ENCODE measurements at regions not wholly inside any gene's neighbourhood (a gene's known extent, or its start where the extent isn't known, plus 50 kb on each side); places are given as distances from the start of the nearest gene placed in this dataset.

GRCh38 chr17:51555153-51555552 lies 294.8 kb downstream of the UTP18 start:
- no peak for DNase-seq
- Histone ChIP-seq H3K9me3 (ENCODE audit: control insufficient read depth, low read length) (no peaks in the 10 kb centered on the region), H3K27ac (ENCODE audit: insufficient read depth, low read length, poor library complexity, severe bottlenecking) (no peak overlapping the region), H3K36me3 (ENCODE audit: control insufficient read depth, insufficient read depth, low read length) (no peaks in the 10 kb centered on the region), H3K27me3 (replicated peaks; ENCODE audit: control insufficient read depth, insufficient read depth, low read length, poor library complexity, severe bottlenecking) (no peaks in the 10 kb centered on the region), H3K4me1 (ENCODE audit: control insufficient read depth, insufficient read depth, low read length, poor library complexity, severe bottlenecking) (no peaks in the 10 kb centered on the region), H3K4me3 (ENCODE audit: insufficient read depth, low read depth, low read length, poor library complexity, severe bottlenecking) (no peak overlapping the region)

- H3K27ac ChIP-seq (ENCODE audit: insufficient read depth, low read length, poor library complexity, severe bottlenecking): no peak overlapping the region
- H3K36me3 ChIP-seq (ENCODE audit: control insufficient read depth, insufficient read depth, low read length): no peaks in the 10 kb centered on the region
- H3K4me1 ChIP-seq (ENCODE audit: control insufficient read depth, insufficient read depth, low read length, poor library complexity, severe bottlenecking): no peaks in the 10 kb centered on the region
- no peaks in the 10 kb centered on the region for H3K9me3 ChIP-seq (ENCODE audit: control insufficient read depth, low read length)
- DNase-seq: no peak
- H3K4me3 ChIP-seq (ENCODE audit: insufficient read depth, low read depth, low read length, poor library complexity, severe bottlenecking): no peak overlapping the region
- no peaks in the 10 kb centered on the region for H3K27me3 ChIP-seq (replicated peaks; ENCODE audit: control insufficient read depth, insufficient read depth, low read length, poor library complexity, severe bottlenecking)
These were observed 299.4 kb downstream of the UTP18 start for GRCh38 chr17:51559778-51560177.

GRCh38 chr17:51560398-51560797 lies 300.1 kb downstream of the UTP18 start:
- H3K9me3 ChIP-seq (ENCODE audit: control insufficient read depth, low read length): no peaks in the 10 kb centered on the region
- H3K4me3 ChIP-seq (ENCODE audit: insufficient read depth, low read depth, low read length, poor library complexity, severe bottlenecking): no peak overlapping the region
- no peak for DNase-seq
- no peak overlapping the region for H3K27ac ChIP-seq (ENCODE audit: insufficient read depth, low read length, poor library complexity, severe bottlenecking)
- H3K4me1 ChIP-seq (ENCODE audit: control insufficient read depth, insufficient read depth, low read length, poor library complexity, severe bottlenecking): no peaks in the 10 kb centered on the region
- H3K27me3 ChIP-seq (replicated peaks; ENCODE audit: control insufficient read depth, insufficient read depth, low read length, poor library complexity, severe bottlenecking): no peaks in the 10 kb centered on the region
- H3K36me3 ChIP-seq (ENCODE audit: control insufficient read depth, insufficient read depth, low read length): no peaks in the 10 kb centered on the region

GRCh38 chr17:51563961-51564360 lies 303.6 kb downstream of the UTP18 start:
- DNase-seq: no peak
- Histone ChIP-seq H3K4me3 (ENCODE audit: insufficient read depth, low read depth, low read length, poor library complexity, severe bottlenecking) (no peak overlapping the region), H3K36me3 (ENCODE audit: control insufficient read depth, insufficient read depth, low read length) (no peaks in the 10 kb centered on the region), H3K27ac (ENCODE audit: insufficient read depth, low read length, poor library complexity, severe bottlenecking) (no peak overlapping the region), H3K27me3 (replicated peaks; ENCODE audit: control insufficient read depth, insufficient read depth, low read length, poor library complexity, severe bottlenecking) (no peaks in the 10 kb centered on the region), H3K9me3 (ENCODE audit: control insufficient read depth, low read length) (no peaks in the 10 kb centered on the region), H3K4me1 (ENCODE audit: control insufficient read depth, insufficient read depth, low read length, poor library complexity, severe bottlenecking) (no peaks in the 10 kb centered on the region)

- H3K27ac ChIP-seq (ENCODE audit: insufficient read depth, low read length, poor library complexity, severe bottlenecking): no peak overlapping the region
- H3K4me1 ChIP-seq (ENCODE audit: control insufficient read depth, insufficient read depth, low read length, poor library complexity, severe bottlenecking): no peaks in the 10 kb centered on the region
- no peak overlapping the region for H3K4me3 ChIP-seq (ENCODE audit: insufficient read depth, low read depth, low read length, poor library complexity, severe bottlenecking)
- H3K9me3 ChIP-seq (ENCODE audit: control insufficient read depth, low read length): no peaks in the 10 kb centered on the region
- peaks cover 3% of the 10 kb centered on the region for H3K27me3 ChIP-seq (replicated peaks; ENCODE audit: control insufficient read depth, insufficient read depth, low read length, poor library complexity, severe bottlenecking)
- no peak for DNase-seq
- no peaks in the 10 kb centered on the region for H3K36me3 ChIP-seq (ENCODE audit: control insufficient read depth, insufficient read depth, low read length)
These were observed 311.8 kb downstream of the UTP18 start for GRCh38 chr17:51572115-51572514.

Measured in effector memory CD4-positive, alpha-beta T cell (primary cell).